Activated CD8-positive, alpha-beta memory T cell treated with anti-CD3 and anti-CD28 coated beads for 4 hours (primary cell): ENCODE measurements at regions not wholly inside any gene's neighbourhood (a gene's known extent, or its start where the extent isn't known, plus 50 kb on each side); places are given as distances from the start of the nearest gene placed in this dataset.
A peak's percentile ranks its signal among the peaks of the same experiment; 100 is the strongest.
"Not testable (repeated sequence)": the region's sequence is repeated elsewhere in the genome, so short reads cannot be mapped to it uniquely, and the experiment has no call there.

Experiments used
- DNase-seq, 2 donors: peaks; one replicate each; pipeline ENCODE4 v3.0.0-alpha.2; 2020; ENCODE audit warnings: low read depth in 2 of 2

- not testable (repeated sequence) for DNase-seq
Observed at GRCh38 chr9:95391271-95391670, 73.8 kb upstream of the FANCC start.

- DNase-seq, result no peak
Observed at GRCh38 chr9:95389373-95389772, 71.9 kb upstream of the FANCC start.

DNA sequence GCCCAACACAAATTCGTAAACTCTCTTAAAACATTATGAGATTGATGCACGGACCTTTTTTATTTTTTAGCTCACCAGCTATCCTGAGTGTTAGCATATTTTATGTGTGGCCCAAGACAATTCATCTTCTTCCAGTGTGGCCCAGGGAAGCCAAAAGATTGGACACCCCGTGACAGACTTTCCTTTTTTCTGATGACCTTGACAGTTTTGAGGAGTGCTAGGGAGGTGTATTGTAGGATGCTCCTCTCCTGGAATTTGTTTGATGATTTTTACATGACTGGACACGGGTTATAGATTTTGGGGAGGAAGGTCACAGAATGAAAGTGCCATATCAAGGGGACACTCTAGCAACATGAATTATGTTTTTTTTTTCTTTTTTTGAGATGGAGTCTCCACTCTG, 69.3 kb upstream of the FANCC start:
- no peak for DNase-seq

GRCh38 chr9:95385521-95385920, 68.0 kb upstream of the FANCC start:
- no peak for DNase-seq

GRCh38 chr9:95383845-95384244, 66.3 kb upstream of the FANCC start:
- no peak for DNase-seq

GRCh38 chr9:95383185-95383676, 65.7 kb upstream of the FANCC start:
- no peak for DNase-seq

DNA sequence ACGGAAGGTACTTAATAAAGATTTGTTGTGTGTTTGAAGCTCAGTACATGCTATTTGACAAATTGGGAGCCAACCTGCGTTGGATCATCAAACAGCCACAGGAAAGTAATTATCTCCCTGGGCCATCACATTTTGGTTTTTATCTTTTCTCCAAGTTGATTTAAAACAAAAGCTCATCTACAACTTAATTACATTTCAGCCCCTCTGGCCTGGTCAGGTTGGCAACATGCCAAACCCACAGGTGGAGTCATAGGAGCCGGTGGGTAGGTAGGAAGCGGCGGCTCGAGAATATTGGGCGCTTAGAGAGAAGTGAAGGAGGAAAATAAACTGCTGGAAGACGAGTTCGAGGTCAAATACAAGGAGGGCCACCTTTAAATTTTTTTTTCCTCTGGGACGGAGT, 64.9 kb upstream of the FANCC start:
- no peak for DNase-seq

- DNase-seq, result no peak
Observed at GRCh38 chr9:95381221-95381620, 63.7 kb upstream of the FANCC start.

DNA sequence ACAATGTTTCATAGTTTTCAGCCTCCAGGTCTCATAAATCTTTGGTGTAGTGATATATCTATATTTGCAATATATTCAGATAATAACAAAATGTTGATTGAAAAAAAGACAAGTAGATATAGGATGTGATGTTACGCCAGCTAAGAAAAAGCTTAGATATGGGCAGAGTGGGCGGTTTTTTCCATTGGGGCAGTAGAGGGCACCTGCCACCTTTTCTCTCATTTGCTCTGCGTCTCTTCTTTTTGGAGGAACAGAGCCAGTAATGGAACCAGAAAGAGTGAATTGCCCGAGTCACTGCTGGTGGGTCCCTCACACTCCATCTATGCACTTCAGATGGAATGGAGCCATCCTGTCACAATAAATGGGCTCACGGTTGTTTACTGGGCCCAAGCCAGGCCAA, 62.1 kb upstream of the FANCC start:
- DNase-seq, result peak in 1 of 2 donors; percentile 4

DNA sequence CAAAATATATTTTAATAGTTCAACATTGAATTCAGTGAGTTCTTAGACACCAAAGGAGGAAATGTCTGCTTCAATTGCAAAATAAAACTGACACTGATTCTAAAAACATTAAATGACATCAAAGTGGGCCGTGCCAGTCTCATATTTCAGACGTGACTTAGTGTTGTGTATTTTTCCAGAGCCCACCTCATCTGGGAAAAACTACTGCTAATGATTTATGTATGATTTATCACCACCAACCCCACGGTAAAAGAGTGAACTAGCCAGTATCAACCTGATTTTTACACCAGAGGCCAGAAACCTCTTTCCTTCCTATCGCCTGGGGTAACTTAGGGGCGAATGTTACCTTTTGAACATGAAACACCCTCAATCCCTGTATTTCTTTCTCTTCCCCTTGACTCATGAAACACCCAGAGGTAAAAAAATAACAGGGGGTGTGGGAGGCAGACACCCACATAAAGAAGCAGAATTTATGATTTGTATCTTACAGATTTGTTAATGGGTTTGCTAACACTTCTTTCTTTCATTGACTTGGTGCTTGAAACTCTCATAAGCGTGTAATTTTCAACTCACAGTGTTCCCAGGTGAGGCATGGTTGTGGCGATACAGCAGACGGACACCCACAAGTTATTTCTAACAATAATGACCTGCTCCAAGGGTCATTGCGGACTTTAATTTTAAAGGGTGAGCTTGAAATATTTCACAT, 56.4 kb upstream of the FANCC start:
- no peak for DNase-seq

- no peak for DNase-seq
Observed at GRCh38 chr9:95373069-95373681, 55.7 kb upstream of the FANCC start.

DNA sequence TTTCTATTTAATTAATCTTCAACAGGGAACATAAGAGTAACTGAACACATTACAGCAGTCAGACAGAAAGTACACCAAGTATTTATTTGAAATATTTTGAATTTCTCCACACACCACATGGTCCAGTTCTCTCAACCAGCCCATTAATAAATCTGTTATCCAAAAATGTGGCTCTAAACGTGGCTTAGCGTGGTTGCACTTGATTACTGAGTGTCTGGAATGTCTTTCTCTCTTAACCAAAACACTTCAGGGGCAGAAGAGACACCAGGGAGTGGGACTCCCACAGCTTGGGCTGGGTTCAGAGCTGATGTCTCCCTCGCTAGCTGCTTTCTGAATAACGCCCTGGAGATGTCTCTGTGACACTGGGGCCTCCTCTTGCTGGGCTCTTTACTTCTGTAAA, 52.6 kb upstream of the FANCC start:
- DNase-seq, result no peak

GRCh38 chr9:95368377-95369160, 51.1 kb upstream of the FANCC start:
- no peak for DNase-seq
